Astrocyte (in vitro differentiated cells and primary cell): ENCODE measurements at regions not wholly inside any gene's neighbourhood (a gene's known extent, or its start where the extent isn't known, plus 50 kb on each side); places are given as distances from the start of the nearest gene placed in this dataset.

Experiments used
- DNase-seq: peaks from one replicate; pipeline ENCODE4 v3.0.0-alpha.2; 2010; ENCODE audit warnings: low read depth
- FAIRE-seq: peaks from 2 replicates; lab custom pipeline; 2011; peaks lifted over from hg19 to GRCh38; lab: Jason Lieb, UNC
- H2AFZ ChIP-seq: 2 replicates; pipeline ENCODE4 v1.6.0; 2012; ENCODE audit warnings: low read depth, low read length, inconsistent platforms
- H3K27ac ChIP-seq: 2 replicates; pipeline ENCODE4 v1.5.1; 2011; ENCODE audit warnings: low read depth, low read length, inconsistent platforms
- H3K27me3 ChIP-seq: 2 replicates; pipeline ENCODE4 v1.6.0; 2011; ENCODE audit warnings: low read length, inconsistent platforms; ENCODE audit not compliant: insufficient read depth
- H3K36me3 ChIP-seq: 2 replicates; pipeline ENCODE4 v1.5.1; 2011; ENCODE audit warnings: low read length, inconsistent platforms; ENCODE audit not compliant: insufficient read depth
- H3K4me1 ChIP-seq: 2 replicates; pipeline ENCODE4 v1.5.1; 2011; ENCODE audit warnings: low read length, inconsistent platforms; ENCODE audit not compliant: insufficient read depth
- H3K4me2 ChIP-seq: 2 replicates; pipeline ENCODE4 v1.6.0; 2012; ENCODE audit warnings: low read length, inconsistent platforms
- H3K4me3 ChIP-seq: 2 replicates; pipeline ENCODE4 v1.5.1; 2011; ENCODE audit warnings: low read depth, mild to moderate bottlenecking, low read length, inconsistent platforms; ENCODE audit not compliant: insufficient read depth
- H3K79me2 ChIP-seq: 2 replicates; pipeline ENCODE4 v1.6.0; 2012; ENCODE audit warnings: mild to moderate bottlenecking, low read length, inconsistent platforms; ENCODE audit not compliant: insufficient read depth
- H3K9ac ChIP-seq: 2 replicates; pipeline ENCODE4 v1.6.0; 2012; ENCODE audit warnings: mild to moderate bottlenecking, low read length, inconsistent platforms
- H3K9me3 ChIP-seq: 2 replicates; pipeline ENCODE4 v1.5.1; 2012; ENCODE audit warnings: low read depth, mild to moderate bottlenecking, low read length, inconsistent platforms; ENCODE audit not compliant: insufficient read depth
- H4K20me1 ChIP-seq: 2 replicates; pipeline ENCODE4 v1.6.0; 2012; ENCODE audit warnings: low read length, inconsistent platforms; ENCODE audit not compliant: insufficient read depth
- H3K27ac Mint-ChIP-seq: one replicate; pipeline ENCODE4 v1.8.0; 2021; ENCODE audit warnings: mild to moderate bottlenecking, mixed read lengths; ENCODE audit not compliant: unreplicated experiment
- H3K27me3 Mint-ChIP-seq: one replicate; pipeline ENCODE4 v1.8.0; 2021; ENCODE audit warnings: low read depth, mixed read lengths; ENCODE audit not compliant: unreplicated experiment
- H3K36me3 Mint-ChIP-seq: one replicate; pipeline ENCODE4 v1.8.0; 2021; ENCODE audit warnings: low read depth, mixed read lengths; ENCODE audit not compliant: unreplicated experiment
- H3K4me1 Mint-ChIP-seq: one replicate; pipeline ENCODE4 v1.8.0; 2021; ENCODE audit warnings: low read depth, mixed read lengths; ENCODE audit not compliant: unreplicated experiment
- H3K4me3 Mint-ChIP-seq: one replicate; pipeline ENCODE4 v1.8.0; 2021; ENCODE audit warnings: mild to moderate bottlenecking, moderate library complexity, mixed read lengths; ENCODE audit not compliant: unreplicated experiment
- H3K9me3 Mint-ChIP-seq: one replicate; pipeline ENCODE4 v1.8.0; 2021; ENCODE audit warnings: mild to moderate bottlenecking, mixed read lengths; ENCODE audit not compliant: unreplicated experiment
- CTCF ChIP-seq: IDR thresholded peaks from 2 replicates; pipeline ENCODE4 v1.5.1; 2011; ENCODE audit warnings: low read depth, mild to moderate bottlenecking, inconsistent platforms, low read length, moderate library complexity; ENCODE audit not compliant: insufficient read depth
- EZH2 ChIP-seq: IDR thresholded peaks from 2 replicates; pipeline ENCODE4 v1.6.1; 2012; ENCODE audit warnings: mild to moderate bottlenecking, low read length, inconsistent platforms; ENCODE audit not compliant: insufficient read depth

GRCh38 chrX:78540171-78540570 is 119.0 kb downstream of the RTL3 start:
- H3K79me2 ChIP-seq, result no peaks in the 10 kb centered on the region
- H3K36me3 ChIP-seq, result no peaks in the 10 kb centered on the region
- Mint-ChIP-seq H3K4me3 (no peak overlapping the region), H3K36me3 (peaks cover 2% of the 10 kb centered on the region), H3K27me3 (no peaks in the 10 kb centered on the region), H3K9me3 (peaks cover 11% of the 10 kb centered on the region), H3K27ac (no peak overlapping the region), H3K4me1 (peaks cover 4% of the 10 kb centered on the region)
- no peak overlapping the region for H3K4me2 ChIP-seq
- no peaks in the 10 kb centered on the region for H4K20me1 ChIP-seq
- no peak overlapping the region for H2AFZ ChIP-seq
- H3K4me3 ChIP-seq, result no peak overlapping the region
- DNase-seq (no peak), FAIRE-seq (peak; percentile 83)
- no peak overlapping the region for H3K27ac ChIP-seq
- TF ChIP-seq EZH2, result no peak
- TF ChIP-seq CTCF, result no peak
- H3K9me3 ChIP-seq, result no peaks in the 10 kb centered on the region
- H3K9ac ChIP-seq, result no peak overlapping the region
- no peaks in the 10 kb centered on the region for H3K27me3 ChIP-seq
- H3K4me1 ChIP-seq, result no peaks in the 10 kb centered on the region

GRCh38 chrX:78534221-78534620 is 124.9 kb downstream of the RTL3 start:
- no peaks in the 10 kb centered on the region for H3K36me3 Mint-ChIP-seq

More at GRCh38 chrX:78534221-78534620, 124.9 kb downstream of the RTL3 start:
- Histone ChIP-seq H3K4me2 (no peak overlapping the region), H3K4me3 (no peak overlapping the region), H3K4me1 (no peaks in the 10 kb centered on the region), H2AFZ (no peak overlapping the region), H3K36me3 (no peaks in the 10 kb centered on the region), H4K20me1 (no peaks in the 10 kb centered on the region), H3K9me3 (no peaks in the 10 kb centered on the region), H3K27me3 (no peaks in the 10 kb centered on the region), H3K79me2 (no peaks in the 10 kb centered on the region), H3K9ac (no peak overlapping the region), H3K27ac (no peak overlapping the region)
- H3K9me3 Mint-ChIP-seq, result no peaks in the 10 kb centered on the region
- H3K4me3 Mint-ChIP-seq, result no peak overlapping the region
- DNase-seq (no peak), FAIRE-seq (peak; percentile 71)
- no peaks in the 10 kb centered on the region for H3K27me3 Mint-ChIP-seq
- TF ChIP-seq EZH2 (no peak), CTCF (no peak)
- peaks cover 4% of the 10 kb centered on the region for H3K4me1 Mint-ChIP-seq
- H3K27ac Mint-ChIP-seq, result no peak overlapping the region
